Germinal center (tissue), 1 donor: ENCODE measurements at regions not wholly inside any gene's neighbourhood (a gene's known extent, or its start where the extent isn't known, plus 50 kb on each side); places are given as distances from the start of the nearest gene placed in this dataset.
"Not testable (repeated sequence)": the region's sequence is repeated elsewhere in the genome, so short reads cannot be mapped to it uniquely, and the experiment has no call there.

Source experiments
- DNase-seq: peaks from one replicate; pipeline ENCODE4 v3.0.0; 2012; ENCODE audit warnings: mixed read lengths, low spot score

- no peak for DNase-seq
Measured at GRCh38 chr9:90147426-90147825, 495.2 kb downstream of the DIRAS2 start.

GRCh38 chr9:90156318-90156717 is 486.3 kb downstream of the DIRAS2 start:
- DNase-seq = no peak

- no peak for DNase-seq
Measured at GRCh38 chr9:90162326-90162725, 480.3 kb downstream of the DIRAS2 start.

- no peak for DNase-seq
Measured at GRCh38 chr9:90162819-90163218, 479.8 kb downstream of the DIRAS2 start.

- no peak for DNase-seq
Measured at GRCh38 chr9:90165281-90165680, 477.3 kb downstream of the DIRAS2 start.

DNA sequence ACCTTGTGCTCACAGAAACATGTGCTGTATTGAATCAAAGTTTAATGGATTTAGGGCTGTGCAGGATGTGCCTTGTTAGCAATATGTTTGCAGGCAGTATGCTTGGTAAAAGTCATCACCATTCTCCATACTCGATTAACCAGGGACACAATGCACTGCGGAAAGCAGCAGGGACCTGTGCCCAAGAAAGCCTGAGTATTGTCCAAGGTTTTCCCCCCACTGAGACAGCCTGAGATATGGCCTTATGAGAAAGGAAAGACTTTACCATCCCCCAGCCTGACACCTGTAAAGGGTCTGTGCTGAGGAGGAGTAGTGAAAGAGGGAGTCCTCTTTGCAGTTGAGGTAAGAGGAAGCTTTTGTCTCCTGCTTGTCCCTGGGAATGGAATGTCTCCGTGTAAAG is 476.2 kb downstream of the DIRAS2 start:
- DNase-seq = not testable (repeated sequence)

- no peak for DNase-seq
Measured at GRCh38 chr9:90167914-90168313, 474.7 kb downstream of the DIRAS2 start.

GRCh38 chr9:90169490-90169889 is 473.1 kb downstream of the DIRAS2 start:
- DNase-seq = no peak

GRCh38 chr9:90173935-90174334 is 468.7 kb downstream of the DIRAS2 start:
- DNase-seq = not testable (repeated sequence)

DNA sequence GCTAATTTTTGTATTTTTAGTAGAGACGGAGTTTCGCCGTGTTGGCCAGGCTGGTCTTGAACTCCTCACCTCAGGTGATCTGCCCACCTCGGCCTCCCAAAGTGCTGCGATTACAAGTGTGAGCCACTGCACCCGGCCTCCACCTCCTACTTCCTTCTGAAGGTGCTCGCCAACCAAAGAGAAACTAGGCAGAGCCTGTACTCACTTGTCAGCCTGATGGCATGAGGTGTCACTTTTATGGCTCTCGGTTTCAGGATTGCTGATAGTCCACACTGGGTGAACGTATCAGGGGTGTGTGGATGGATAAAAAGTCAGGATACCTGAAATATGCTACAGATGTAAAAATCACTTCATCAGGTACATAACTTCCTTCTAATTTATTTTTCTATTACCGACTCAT is 468.3 kb downstream of the DIRAS2 start:
- not testable (repeated sequence) for DNase-seq

GRCh38 chr9:90175257-90175656 is 467.4 kb downstream of the DIRAS2 start:
- DNase-seq = no peak

DNA sequence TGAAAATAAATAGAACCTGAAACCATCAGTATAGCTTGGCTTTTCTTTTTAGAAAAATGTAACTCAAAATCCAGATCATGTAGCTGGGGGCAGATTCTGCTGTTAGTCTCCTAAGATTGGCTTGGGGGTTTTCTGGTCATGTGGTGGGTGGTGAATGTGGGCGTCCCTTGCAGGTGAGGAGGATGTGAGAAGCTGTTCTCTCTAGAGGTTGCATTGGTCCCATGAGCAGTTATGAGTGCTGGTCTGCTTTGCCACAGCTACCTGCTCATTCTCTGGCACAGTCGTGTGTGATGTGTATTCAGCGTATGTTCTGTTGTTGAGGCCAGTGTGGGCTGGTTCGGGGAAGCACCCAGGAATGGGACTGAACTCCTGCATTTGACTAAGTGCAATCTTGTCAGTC is 466.8 kb downstream of the DIRAS2 start:
- no peak for DNase-seq

- no peak for DNase-seq
Measured at GRCh38 chr9:90176901-90177300, 465.7 kb downstream of the DIRAS2 start.

- no peak for DNase-seq
Measured at GRCh38 chr9:90180381-90180780, 462.2 kb downstream of the DIRAS2 start.

GRCh38 chr9:90188656-90189055 is 454.0 kb downstream of the DIRAS2 start:
- DNase-seq = no peak

DNA sequence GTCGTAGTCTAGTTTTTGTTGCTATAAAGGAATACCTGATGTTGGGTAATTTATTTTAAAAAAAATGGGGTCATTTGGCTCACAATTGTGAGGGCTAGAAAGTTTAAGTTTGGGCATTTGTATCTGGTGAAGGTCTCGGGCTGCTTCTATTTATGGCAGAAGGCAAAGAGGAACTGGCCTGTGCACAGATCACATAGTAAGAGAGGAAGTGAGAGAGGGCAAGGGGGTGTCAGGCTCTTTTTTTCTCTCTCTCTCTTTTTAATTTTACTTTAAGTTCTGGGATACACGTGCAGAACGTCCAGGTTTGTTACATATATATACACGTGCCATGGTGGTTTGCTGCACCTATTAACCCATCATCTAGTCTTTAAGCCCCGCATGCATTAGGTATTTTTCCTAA is 453.3 kb downstream of the DIRAS2 start:
- DNase-seq = peak; percentile 74

GRCh38 chr9:90192465-90192864 is 450.2 kb downstream of the DIRAS2 start:
- DNase-seq = not testable (repeated sequence)

GRCh38 chr9:90198956-90199355 is 443.7 kb downstream of the DIRAS2 start:
- no peak for DNase-seq

DNA sequence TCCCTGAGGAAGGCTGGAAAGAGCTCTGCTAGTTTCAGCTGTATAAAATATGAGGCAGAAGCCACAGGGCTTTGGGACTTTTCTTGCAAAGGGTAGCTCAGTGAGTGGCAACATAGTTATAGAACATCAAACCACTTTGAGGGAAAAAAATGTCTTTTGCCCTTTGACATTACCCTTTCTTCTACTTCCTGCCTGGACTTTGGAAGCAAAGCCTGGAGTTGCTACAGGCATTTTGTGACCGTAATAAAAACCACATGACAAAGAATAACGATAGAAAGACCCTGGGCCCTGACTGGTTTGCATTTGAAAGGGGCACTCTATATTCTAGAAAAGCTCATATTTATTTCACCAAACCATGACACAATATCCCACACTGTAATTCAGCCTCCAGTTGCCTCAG is 440.9 kb downstream of the DIRAS2 start:
- DNase-seq = no peak

DNA sequence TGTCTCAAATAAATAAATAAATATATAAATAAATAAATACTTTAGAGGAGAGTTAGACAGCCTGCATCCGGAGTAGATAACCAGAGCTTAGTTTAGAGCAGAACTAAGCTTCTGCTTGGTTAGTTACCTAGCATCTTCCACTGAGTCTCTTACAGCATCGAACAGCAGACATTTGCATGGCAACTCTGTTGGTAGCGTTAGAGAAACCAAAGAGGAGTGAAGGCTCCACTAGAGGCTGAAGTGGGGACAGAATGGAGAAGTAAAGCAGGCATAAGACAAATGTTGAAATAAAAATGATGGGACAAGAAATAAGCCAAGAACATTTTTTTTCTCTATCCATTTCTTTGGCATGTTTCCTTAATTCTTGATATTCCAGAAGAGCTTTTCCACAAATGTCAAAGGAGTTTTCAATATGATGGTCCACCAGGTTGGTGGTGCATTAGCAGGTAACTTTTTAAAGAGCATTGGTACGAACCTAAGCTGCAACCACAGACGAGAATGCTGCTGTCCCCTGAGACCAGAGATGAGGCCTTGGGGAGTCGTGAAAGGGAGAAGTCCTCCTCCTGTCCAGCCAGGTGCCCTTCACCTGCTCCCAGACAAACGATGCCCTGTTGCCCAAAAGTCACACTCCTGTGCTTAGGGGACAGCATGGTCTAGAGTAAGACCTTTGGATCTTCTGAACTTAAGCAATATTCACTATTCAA is 438.3 kb downstream of the DIRAS2 start:
- peak; percentile 72 for DNase-seq

DNA sequence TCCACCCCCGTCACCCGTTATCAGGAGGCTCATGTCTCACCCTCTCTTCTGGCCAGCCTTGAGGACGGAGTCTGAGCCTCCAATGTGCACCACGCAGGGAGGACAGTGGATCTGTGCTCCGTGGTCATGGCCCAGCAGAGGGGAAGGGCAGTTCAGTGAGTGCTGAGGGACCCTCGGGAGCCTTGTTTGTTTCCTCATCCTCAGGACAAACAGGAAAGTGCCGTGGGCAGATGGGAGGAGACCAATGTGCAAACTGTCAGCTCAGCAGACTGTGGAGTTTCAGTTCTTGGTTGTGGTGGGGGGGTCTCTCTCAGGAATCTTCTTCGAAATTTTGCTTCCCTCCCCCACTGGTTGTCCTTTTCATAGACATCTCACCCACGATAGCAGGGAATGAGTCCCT is 429.6 kb downstream of the DIRAS2 start:
- DNase-seq = not testable (repeated sequence)

DNA sequence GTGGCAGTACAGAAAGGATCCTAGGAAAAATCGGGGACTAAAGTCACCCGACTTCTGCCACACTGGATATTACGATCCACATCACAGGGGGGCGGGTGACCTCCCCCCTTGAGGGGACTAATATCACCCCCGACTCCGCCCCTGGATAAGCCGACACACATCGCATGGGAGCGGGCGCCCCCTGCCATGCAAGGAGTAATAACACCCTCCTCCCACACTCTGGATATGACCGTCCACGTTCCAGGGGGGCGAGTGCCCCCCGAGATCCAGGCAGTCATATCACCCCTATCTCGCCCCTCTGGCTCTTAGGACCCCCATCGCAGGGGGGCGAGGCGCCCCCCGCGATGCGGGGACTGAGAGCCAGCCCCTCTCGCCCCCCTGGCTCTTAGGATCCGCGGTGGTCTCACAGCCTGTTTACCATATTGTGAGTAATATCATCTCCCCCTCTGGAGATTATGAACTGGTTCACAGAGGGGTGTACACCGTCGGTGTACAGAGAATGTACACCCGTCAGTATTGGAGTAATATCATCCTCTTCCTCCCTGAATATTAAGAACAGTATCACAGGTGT is 423.0 kb downstream of the DIRAS2 start:
- peak; percentile 52 for DNase-seq

DNA sequence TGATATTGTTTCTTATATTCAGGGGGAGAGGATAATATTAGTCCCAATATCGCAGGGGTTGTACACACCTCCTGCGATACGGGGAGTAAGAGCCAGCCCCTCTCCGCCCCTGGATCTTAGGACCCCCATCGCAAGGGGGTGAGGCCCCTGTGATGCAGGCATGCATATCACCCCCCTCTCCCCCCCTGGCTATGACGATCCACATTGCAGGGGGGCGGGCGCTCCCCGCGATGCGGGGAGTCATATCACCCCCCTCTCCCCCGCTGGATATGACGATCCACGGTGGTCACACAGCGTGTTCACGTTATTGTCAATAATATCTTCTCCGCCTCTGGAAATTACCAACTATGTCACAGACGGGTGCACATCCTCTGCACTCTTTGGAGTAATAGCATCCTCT is 420.7 kb downstream of the DIRAS2 start:
- DNase-seq = not testable (repeated sequence)

DNA sequence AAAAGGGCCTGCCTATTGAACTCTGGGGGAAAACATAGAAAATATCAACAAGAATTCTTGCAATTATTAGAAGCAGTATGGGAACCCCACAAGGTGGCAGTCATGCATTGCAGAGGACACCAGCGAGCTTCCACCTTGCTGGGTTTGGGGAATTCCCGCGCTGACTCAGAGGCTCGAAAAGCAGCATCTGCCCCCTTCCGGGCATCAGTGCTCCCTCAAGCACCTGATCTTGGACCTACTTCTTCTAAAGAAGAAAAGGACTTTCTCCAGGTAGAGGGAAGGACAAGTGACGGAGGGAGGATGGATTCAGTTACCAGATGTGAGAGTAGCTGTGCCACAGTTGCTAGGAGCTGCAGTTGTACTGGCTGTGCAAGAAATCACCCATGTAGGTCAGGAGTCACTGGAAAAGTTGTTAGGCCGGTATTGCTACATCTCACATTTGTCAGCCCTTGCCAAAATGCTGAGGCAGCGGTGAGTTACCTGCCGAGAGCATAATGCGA is 415.7 kb downstream of the DIRAS2 start:
- not testable (repeated sequence) for DNase-seq
